HG03064 (cell line): ENCODE measurements at regions not wholly inside any gene's neighbourhood (a gene's known extent, or its start where the extent isn't known, plus 50 kb on each side); places are given as distances from the start of the nearest gene placed in this dataset.

Experiments used
- ATAC-seq: cut with Tn5 transposase; IDR thresholded peaks from one replicate; pipeline ENCODE4 v1.9.1; 2021; ENCODE audit warnings: low read depth; ENCODE audit not compliant: unreplicated experiment

DNA sequence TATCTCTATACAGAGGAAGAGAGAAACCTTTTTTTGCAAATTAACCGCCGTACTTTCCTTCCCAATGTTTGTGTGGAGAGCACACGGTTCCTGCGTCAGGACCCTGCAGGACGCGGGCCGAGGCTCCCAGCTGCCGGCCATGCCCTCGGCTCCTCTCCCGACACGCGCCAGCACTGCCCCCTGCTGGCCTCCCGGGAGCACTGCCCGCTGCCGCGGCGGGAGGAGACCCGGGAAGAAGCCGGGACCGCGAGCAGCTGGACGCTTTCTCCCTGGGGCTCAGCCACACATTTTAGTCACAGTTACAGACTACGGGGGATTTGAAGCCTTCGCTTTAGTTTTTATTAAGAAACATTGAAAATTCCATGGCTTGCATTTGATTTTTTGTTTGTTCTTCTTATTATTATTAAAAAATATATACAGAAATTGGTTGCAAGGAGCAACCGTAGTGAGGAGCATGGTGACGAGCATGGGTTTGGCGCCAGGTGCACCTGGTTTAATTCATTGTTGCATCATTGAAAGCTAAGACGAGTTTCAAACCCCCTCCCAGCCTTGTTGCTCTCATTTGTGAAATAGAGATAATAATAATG is 401.2 kb downstream of the GALR1 start:
- peak; percentile 71 for ATAC-seq

GRCh38 chr18:77651441-77651840 is 401.8 kb downstream of the GALR1 start:
- no peak for ATAC-seq

DNA sequence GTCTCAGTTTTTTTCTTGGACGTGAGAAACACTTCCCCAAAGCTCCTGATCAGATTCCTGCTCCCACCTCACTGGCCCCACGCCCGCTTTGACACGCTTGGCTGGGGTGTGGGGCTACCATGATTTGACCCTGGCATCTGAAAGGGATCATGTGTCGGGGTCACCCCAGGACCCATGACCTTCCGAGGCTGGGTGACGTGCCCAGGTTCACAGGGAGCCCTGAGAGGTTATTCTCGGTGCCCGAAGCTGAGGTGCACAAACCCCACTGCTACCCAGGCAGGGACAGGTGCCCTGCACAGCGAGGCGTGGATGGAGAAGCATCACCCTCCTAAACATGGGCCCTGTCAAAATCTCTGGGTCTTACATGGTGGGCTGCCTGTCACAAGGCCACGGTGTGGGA is 404.1 kb downstream of the GALR1 start:
- ATAC-seq = no peak

GRCh38 chr18:77654302-77654701 is 404.7 kb downstream of the GALR1 start:
- no peak for ATAC-seq

DNA sequence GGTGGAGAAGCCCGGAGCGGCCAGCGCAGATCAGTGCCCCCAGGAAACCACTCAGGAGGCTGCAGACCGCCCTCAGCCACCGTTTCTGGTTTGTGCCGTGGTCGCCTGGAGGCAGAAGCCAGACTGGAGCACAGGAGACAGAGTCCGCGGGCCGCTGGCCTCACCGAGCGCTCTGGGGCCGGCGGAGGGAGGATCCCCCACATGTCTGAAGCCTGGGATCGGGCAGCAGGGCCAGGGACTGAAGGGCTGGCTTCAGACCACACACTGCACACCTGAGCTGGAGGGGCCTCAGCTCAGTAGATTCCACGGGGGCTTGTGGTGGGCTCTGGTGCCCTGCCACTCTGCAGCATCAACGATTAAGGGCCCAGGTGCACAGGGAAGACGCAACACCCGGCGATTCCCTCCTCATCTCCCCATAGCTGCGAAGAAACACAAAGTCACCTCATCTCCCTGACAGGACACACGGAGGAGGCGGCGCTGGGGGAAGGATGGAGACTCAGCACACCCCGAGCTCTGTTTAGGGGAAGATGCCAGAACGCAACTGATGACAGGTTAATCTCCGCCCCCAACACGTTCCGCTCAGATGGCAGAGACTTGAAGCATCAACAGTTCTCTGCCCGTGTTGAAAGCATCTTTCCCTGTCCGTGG is 408.1 kb downstream of the GALR1 start:
- ATAC-seq = no peak

- ATAC-seq = no peak
Measured at GRCh38 chr18:77658299-77658662, 408.6 kb downstream of the GALR1 start.

- no peak for ATAC-seq
Measured at GRCh38 chr18:77658751-77659448, 409.3 kb downstream of the GALR1 start.

- ATAC-seq = no peak
Measured at GRCh38 chr18:77666613-77667012, 417.0 kb downstream of the GALR1 start.

GRCh38 chr18:77668219-77668618 is 418.6 kb downstream of the GALR1 start:
- no peak for ATAC-seq

DNA sequence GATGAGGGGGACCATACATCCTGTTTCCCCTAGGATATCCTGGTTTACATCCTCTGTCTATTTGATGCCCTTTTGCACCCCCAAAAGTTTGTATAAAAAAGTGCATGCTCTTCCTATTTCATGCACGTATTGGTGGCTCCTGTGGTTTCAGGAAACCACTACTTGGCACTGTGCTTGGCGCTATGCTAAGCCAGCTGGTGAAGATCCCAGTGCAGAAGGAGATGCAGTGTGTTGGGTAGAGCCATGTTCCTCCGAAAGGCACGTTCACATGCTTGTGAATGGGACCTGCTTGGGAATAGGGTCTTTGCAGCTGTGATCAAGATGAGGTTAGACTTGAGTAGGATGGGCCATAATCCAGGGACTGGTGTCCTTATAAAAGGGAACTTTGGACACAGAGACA is 419.7 kb downstream of the GALR1 start:
- no peak for ATAC-seq

DNA sequence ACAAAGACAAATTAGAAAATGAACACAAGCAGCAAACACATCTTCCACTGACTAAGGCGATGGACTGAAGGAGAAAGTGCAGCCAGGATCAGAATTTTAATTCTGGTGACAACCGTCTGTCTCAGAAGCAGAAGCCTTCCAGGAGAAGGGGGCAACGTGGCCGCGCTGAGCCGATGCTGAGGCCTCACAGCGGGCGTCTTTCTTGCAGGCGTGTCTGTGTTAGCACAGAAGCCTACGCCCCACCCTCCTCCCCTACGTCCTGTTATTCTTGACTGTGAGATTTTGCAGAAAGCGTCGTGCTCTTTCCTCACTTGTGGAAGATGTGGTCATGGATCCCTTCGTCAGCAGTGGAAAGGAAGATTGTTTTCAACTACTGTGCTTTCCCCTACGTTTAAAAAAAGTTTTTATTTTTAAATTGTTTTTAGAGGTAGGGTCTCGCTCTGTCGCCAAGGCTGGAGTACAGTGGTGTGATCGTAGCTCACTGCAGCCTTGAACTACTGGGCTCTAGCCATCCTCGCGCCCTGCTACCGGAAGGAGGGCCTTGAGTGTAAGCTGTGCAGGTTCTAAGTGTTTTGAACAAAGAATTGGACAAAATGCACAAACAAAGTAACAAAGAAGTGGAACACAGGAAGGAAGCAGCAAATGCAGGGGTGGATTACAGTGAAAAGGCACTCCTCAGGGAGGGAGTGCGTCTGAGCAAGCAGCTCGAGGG is 422.0 kb downstream of the GALR1 start:
- no peak for ATAC-seq

DNA sequence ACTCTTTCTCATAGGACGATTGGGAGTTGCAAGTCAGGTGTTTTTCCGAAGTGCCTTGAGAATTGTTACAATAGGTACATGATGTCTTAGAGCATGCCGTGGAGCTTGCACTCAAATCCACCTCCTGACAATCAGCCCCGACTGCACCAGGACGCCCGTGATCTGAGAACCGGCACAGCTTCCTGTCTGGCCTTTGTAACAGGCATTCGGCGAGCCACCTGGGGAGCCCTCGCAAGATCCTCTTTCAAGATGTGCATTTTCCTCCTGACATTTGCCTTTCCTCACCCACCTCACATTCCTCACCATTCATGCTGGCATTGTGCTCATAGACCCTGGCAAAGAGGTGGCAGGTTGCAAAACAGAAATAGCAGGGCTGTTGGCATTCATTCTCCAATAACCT is 427.3 kb downstream of the GALR1 start:
- no peak for ATAC-seq

GRCh38 chr18:77677536-77677935 is 427.9 kb downstream of the GALR1 start:
- ATAC-seq = no peak

GRCh38 chr18:77679869-77680268 is 430.2 kb downstream of the GALR1 start:
- no peak for ATAC-seq

- no peak for ATAC-seq
Measured at GRCh38 chr18:77700051-77700450, 450.4 kb downstream of the GALR1 start.

DNA sequence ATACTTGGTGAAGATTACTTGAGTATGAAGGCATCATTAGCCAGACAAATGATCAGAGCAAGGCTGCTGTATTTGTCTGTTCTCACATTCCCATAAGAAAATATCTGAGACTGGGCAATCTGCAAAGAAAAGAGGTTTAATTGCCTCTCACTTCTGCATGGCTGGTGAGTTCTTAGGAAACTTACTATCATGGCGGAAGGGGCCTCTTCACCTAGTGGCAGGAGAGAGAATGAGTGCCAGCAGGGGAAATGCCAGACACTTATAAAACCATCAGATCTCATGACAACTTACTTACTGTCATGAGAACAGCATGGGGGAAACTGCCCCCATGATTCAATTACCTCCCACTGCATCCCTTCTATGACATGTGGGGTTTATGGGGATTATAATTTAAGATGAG is 452.3 kb downstream of the GALR1 start:
- no peak for ATAC-seq

DNA sequence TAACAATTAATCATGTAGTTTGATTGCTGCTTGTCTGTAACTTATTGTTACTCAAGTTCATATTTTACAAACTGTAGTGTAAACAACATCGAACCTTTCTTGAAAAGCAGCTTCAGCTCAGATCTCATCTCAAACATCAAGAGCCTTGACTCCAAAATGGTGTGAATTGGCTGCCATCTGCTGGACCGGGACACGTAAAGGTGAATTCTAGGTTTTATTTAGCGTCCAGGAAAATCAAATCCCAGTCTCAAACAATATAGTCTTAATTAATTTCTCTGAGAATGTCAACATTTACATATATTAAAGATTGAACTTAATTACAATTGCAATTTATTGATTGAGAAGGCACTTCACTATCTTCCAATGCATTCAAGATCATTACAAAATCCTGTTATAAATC is 453.0 kb downstream of the GALR1 start:
- ATAC-seq = no peak

DNA sequence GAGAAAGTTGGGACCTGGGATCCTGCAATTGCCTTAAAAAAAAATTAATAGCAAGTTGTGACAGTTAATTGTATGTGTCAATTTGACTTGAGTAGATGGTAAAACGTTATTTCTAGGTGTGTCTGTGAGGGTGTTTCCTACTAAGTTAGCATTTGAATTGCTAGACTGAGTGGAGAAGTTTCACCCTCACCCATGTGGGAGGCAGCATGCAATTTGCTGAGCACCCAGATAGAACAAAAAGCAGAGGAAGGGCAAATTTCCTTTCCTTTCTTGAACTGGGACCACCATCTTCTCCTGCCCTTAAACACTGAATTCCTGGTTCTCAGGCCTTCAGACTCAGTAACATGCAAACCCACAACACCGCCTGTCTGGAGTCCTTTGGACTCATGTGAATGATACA is 455.7 kb downstream of the GALR1 start:
- ATAC-seq = no peak

- ATAC-seq = no peak
Measured at GRCh38 chr18:77708826-77709506, 459.3 kb downstream of the GALR1 start.

- no peak for ATAC-seq
Measured at GRCh38 chr18:77711096-77711495, 461.4 kb downstream of the GALR1 start.

GRCh38 chr18:77714716-77715115 is 465.1 kb downstream of the GALR1 start:
- no peak for ATAC-seq
